ENCODE measurements at regions not wholly inside any gene's neighbourhood (a gene's known extent, or its start where the extent isn't known, plus 50 kb on each side); places are given as distances from the start of the nearest gene placed in this dataset.

DNA sequence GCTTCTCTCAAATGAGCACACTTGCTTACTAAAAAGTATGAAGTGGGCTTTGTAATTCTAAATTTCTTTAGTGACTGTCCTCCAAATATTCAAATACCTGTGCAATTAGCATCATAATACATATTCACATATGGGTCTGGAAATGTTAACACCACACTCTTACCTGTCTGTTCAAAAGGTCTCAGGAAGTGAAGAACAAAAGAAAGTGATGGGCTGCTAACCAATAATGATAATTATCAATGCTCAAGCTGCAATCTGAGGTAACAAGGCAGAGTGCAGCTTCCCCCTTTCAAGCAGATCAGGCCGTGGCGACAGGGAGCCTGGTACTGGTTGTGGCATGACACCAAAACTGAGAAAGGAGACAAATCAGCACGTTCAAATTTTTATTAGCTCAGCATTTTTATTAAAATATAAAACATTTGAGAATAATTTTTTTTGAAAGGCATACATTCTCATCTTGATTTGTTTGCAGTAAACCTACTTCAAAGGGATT lies 1044.7 kb upstream of the EPHA7 start:
- TF ChIP-seq, protein P1, sequence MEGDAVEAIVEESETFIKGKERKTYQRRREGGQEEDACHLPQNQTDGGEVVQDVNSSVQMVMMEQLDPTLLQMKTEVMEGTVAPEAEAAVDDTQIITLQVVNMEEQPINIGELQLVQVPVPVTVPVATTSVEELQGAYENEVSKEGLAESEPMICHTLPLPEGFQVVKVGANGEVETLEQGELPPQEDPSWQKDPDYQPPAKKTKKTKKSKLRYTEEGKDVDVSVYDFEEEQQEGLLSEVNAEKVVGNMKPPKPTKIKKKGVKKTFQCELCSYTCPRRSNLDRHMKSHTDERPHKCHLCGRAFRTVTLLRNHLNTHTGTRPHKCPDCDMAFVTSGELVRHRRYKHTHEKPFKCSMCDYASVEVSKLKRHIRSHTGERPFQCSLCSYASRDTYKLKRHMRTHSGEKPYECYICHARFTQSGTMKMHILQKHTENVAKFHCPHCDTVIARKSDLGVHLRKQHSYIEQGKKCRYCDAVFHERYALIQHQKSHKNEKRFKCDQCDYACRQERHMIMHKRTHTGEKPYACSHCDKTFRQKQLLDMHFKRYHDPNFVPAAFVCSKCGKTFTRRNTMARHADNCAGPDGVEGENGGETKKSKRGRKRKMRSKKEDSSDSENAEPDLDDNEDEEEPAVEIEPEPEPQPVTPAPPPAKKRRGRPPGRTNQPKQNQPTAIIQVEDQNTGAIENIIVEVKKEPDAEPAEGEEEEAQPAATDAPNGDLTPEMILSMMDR (IDR thresholded peaks at IDR 0.05), result no peak
- TF ChIP-seq POLR2AphosphoS5 (IDR thresholded peaks at IDR 0.05) (no peak), EP300 (IDR thresholded peaks at IDR 0.05) (no peak)
